ENCODE measurements at regions not wholly inside any gene's neighbourhood (a gene's known extent, or its start where the extent isn't known, plus 50 kb on each side); places are given as distances from the start of the nearest gene placed in this dataset.

- no peak for DNase-seq
- Histone ChIP-seq H3K79me2 (ENCODE audit: insufficient read depth) (no peaks in the 10 kb centered on the region), H3F3A (ENCODE audit: insufficient read depth) (peaks cover 20% of the 10 kb centered on the region), H4K20me1 (ENCODE audit: insufficient read depth) (no peaks in the 10 kb centered on the region), H3K4me3 (no peak overlapping the region), H3K9me2 (ENCODE audit: insufficient read depth) (no peaks in the 10 kb centered on the region), H3K4me1 (ENCODE audit: insufficient read depth) (peaks cover 14% of the 10 kb centered on the region), H3K9me3 (ENCODE audit: low read depth) (no peaks in the 10 kb centered on the region), H3K27me3 (replicated peaks; ENCODE audit: insufficient read depth) (no peaks in the 10 kb centered on the region), H3K4me2 (ENCODE audit: unreplicated experiment) (no peak overlapping the region), H3K9ac (no peak overlapping the region), H3K36me3 (ENCODE audit: low read depth) (no peaks in the 10 kb centered on the region), H3K27ac (no peak overlapping the region), H2AFZ (no peak overlapping the region)
- in situ Hi-C loops (cut with MboI): no loop called here
- TF ChIP-seq EZH2phosphoT487 (IDR thresholded peaks at IDR 0.05; ENCODE audit: insufficient read depth, low read depth) (no peak), EZH2 (IDR thresholded peaks at IDR 0.05; ENCODE audit: insufficient read depth, poor library complexity, severe bottlenecking) (no peak)
- 90 to 96% methylated on average over 9 of the region's 9 CpGs for WGBS, 2 experiments (ENCODE audit: low coverage in 1 of 2, low lambda C conversion rate in 2 of 2, missing lambda C conversion rate in 2 of 2)
These were observed 161.5 kb upstream of the MCTP2 start for GRCh38 chr15:94069844-94070243.

- H3K9me2 ChIP-seq (ENCODE audit: insufficient read depth): no peaks in the 10 kb centered on the region
- no peaks in the 10 kb centered on the region for H3K36me3 ChIP-seq (ENCODE audit: low read depth)
- 84 to 91% methylated on average over 3 of the region's 3 CpGs for WGBS, 2 experiments (ENCODE audit: low coverage in 1 of 2, low lambda C conversion rate in 2 of 2, missing lambda C conversion rate in 2 of 2)
- H3F3A ChIP-seq (ENCODE audit: insufficient read depth): peaks cover 20% of the 10 kb centered on the region
- H2AFZ ChIP-seq: no peak overlapping the region
- no peak for DNase-seq
- H3K4me3 ChIP-seq: no peak overlapping the region
- H3K9me3 ChIP-seq (ENCODE audit: low read depth): no peaks in the 10 kb centered on the region
- peaks cover 14% of the 10 kb centered on the region for H3K4me1 ChIP-seq (ENCODE audit: insufficient read depth)
- H3K27me3 ChIP-seq (replicated peaks; ENCODE audit: insufficient read depth): no peaks in the 10 kb centered on the region
- in situ Hi-C loops (cut with MboI): no loop called here
- no peaks in the 10 kb centered on the region for H3K79me2 ChIP-seq (ENCODE audit: insufficient read depth)
- H3K4me2 ChIP-seq (ENCODE audit: unreplicated experiment): no peak overlapping the region
- H3K9ac ChIP-seq: no peak overlapping the region
- TF ChIP-seq EZH2phosphoT487 (IDR thresholded peaks at IDR 0.05; ENCODE audit: insufficient read depth, low read depth): no peak
- TF ChIP-seq EZH2 (IDR thresholded peaks at IDR 0.05; ENCODE audit: insufficient read depth, poor library complexity, severe bottlenecking): no peak
- no peak overlapping the region for H3K27ac ChIP-seq
- H4K20me1 ChIP-seq (ENCODE audit: insufficient read depth): no peaks in the 10 kb centered on the region
These were observed 164.6 kb upstream of the MCTP2 start for GRCh38 chr15:94066811-94067210.

- no peak for DNase-seq
- in situ Hi-C loops (cut with MboI): no loop called here
- Histone ChIP-seq H3K4me1 (ENCODE audit: insufficient read depth) (peaks cover 17% of the 10 kb centered on the region), H3K36me3 (ENCODE audit: low read depth) (no peaks in the 10 kb centered on the region), H2AFZ (no peak overlapping the region), H3K9me3 (ENCODE audit: low read depth) (no peaks in the 10 kb centered on the region), H4K20me1 (ENCODE audit: insufficient read depth) (no peaks in the 10 kb centered on the region), H3F3A (ENCODE audit: insufficient read depth) (peaks cover 18% of the 10 kb centered on the region), H3K9ac (no peak overlapping the region), H3K27me3 (replicated peaks; ENCODE audit: insufficient read depth) (no peaks in the 10 kb centered on the region), H3K9me2 (ENCODE audit: insufficient read depth) (no peaks in the 10 kb centered on the region), H3K27ac (no peak overlapping the region), H3K4me2 (ENCODE audit: unreplicated experiment) (no peak overlapping the region), H3K79me2 (ENCODE audit: insufficient read depth) (no peaks in the 10 kb centered on the region), H3K4me3 (no peak overlapping the region)
- WGBS, 2 experiments (ENCODE audit: low coverage in 1 of 2, low lambda C conversion rate in 2 of 2, missing lambda C conversion rate in 2 of 2): 89% methylated on average over 3 of the region's 3 CpGs
- TF ChIP-seq EZH2 (IDR thresholded peaks at IDR 0.05; ENCODE audit: insufficient read depth, poor library complexity, severe bottlenecking): no peak
- no peak for TF ChIP-seq EZH2phosphoT487 (IDR thresholded peaks at IDR 0.05; ENCODE audit: insufficient read depth, low read depth)
These were observed 165.3 kb upstream of the MCTP2 start for GRCh38 chr15:94066046-94066445.

GRCh38 chr15:94064676-94065313, 166.6 kb upstream of the MCTP2 start:
- Histone ChIP-seq H4K20me1 (ENCODE audit: insufficient read depth) (no peaks in the 10 kb centered on the region), H2AFZ (no peak overlapping the region), H3K4me1 (ENCODE audit: insufficient read depth) (peaks cover 13% of the 10 kb centered on the region), H3K9ac (no peak overlapping the region), H3K4me2 (ENCODE audit: unreplicated experiment) (no peak overlapping the region), H3K27me3 (replicated peaks; ENCODE audit: insufficient read depth) (no peaks in the 10 kb centered on the region), H3K9me3 (ENCODE audit: low read depth) (no peaks in the 10 kb centered on the region), H3K27ac (no peak overlapping the region), H3F3A (ENCODE audit: insufficient read depth) (peaks cover 6% of the 10 kb centered on the region; the same call in 1 of the 2 replicates), H3K4me3 (no peak overlapping the region), H3K79me2 (ENCODE audit: insufficient read depth) (no peaks in the 10 kb centered on the region), H3K9me2 (ENCODE audit: insufficient read depth) (no peaks in the 10 kb centered on the region), H3K36me3 (ENCODE audit: low read depth) (no peaks in the 10 kb centered on the region)
- no peak for TF ChIP-seq EZH2phosphoT487 (IDR thresholded peaks at IDR 0.05; ENCODE audit: insufficient read depth, low read depth)
- TF ChIP-seq EZH2 (IDR thresholded peaks at IDR 0.05; ENCODE audit: insufficient read depth, poor library complexity, severe bottlenecking): no peak
- in situ Hi-C loops (cut with MboI): no loop called here
- 96 to 100% methylated on average over 2 of the region's 2 CpGs for WGBS, 2 experiments (ENCODE audit: low coverage in 1 of 2, low lambda C conversion rate in 2 of 2, missing lambda C conversion rate in 2 of 2)
- no peak for DNase-seq
